ENCODE measurements at regions not wholly inside any gene's neighbourhood (a gene's known extent, or its start where the extent isn't known, plus 50 kb on each side); places are given as distances from the start of the nearest gene placed in this dataset.

- H3K36me3 Mint-ChIP-seq (ENCODE audit: insufficient read depth, unreplicated experiment): no peaks in the 10 kb centered on the region
- no peak overlapping the region for H3K27ac Mint-ChIP-seq (ENCODE audit: low read depth, unreplicated experiment)
- no peaks in the 10 kb centered on the region for H3K27me3 Mint-ChIP-seq (ENCODE audit: insufficient read depth, unreplicated experiment)
- TF ChIP-seq CTCF (IDR thresholded peaks at IDR 0.05; ENCODE audit: unreplicated experiment): no peak
- ChIA-PET POLR2A (no interaction called here), CTCF (no interaction called here)
- H3K4me3 Mint-ChIP-seq (ENCODE audit: unreplicated experiment): no peak overlapping the region
- no peaks in the 10 kb centered on the region for H3K4me1 Mint-ChIP-seq (ENCODE audit: insufficient read depth, unreplicated experiment)
- no TSS peak for BruUV-seq (replicated peaks)
- intact Hi-C loops (cut with micrococcal nuclease): no loop called here
- no peak for DNase-seq (ENCODE audit: unreplicated experiment)
- peaks cover 7% of the 10 kb centered on the region for H3K9me3 Mint-ChIP-seq (ENCODE audit: unreplicated experiment)
Observed at GRCh38 chr12:115102450-115102849, 418.5 kb upstream of the TBX3 start.

GRCh38 chr12:115101520-115101919 lies 417.5 kb upstream of the TBX3 start:
- ChIA-PET CTCF (no interaction called here), POLR2A (no interaction called here)
- Mint-ChIP-seq H3K27me3 (ENCODE audit: insufficient read depth, unreplicated experiment) (no peaks in the 10 kb centered on the region), H3K4me1 (ENCODE audit: insufficient read depth, unreplicated experiment) (no peaks in the 10 kb centered on the region), H3K4me3 (ENCODE audit: unreplicated experiment) (no peak overlapping the region), H3K9me3 (ENCODE audit: unreplicated experiment) (peaks cover 7% of the 10 kb centered on the region), H3K27ac (ENCODE audit: low read depth, unreplicated experiment) (no peak overlapping the region), H3K36me3 (ENCODE audit: insufficient read depth, unreplicated experiment) (no peaks in the 10 kb centered on the region)
- intact Hi-C loops (cut with micrococcal nuclease): no loop called here
- DNase-seq (ENCODE audit: unreplicated experiment): no peak
- no peak for TF ChIP-seq CTCF (IDR thresholded peaks at IDR 0.05; ENCODE audit: unreplicated experiment)
- no TSS peak for BruUV-seq (replicated peaks)

- no peak overlapping the region for H3K4me3 Mint-ChIP-seq (ENCODE audit: unreplicated experiment)
- no peaks in the 10 kb centered on the region for H3K27me3 Mint-ChIP-seq (ENCODE audit: insufficient read depth, unreplicated experiment)
- CTCF ChIA-PET: interaction anchor here (0.6 kb wide), 2 partner anchors 90 to 225 kb away, joined by 3 read pairs; no protein-coding TSS in a partner anchor
- no peak for DNase-seq (ENCODE audit: unreplicated experiment)
- peaks cover 7% of the 10 kb centered on the region for H3K9me3 Mint-ChIP-seq (ENCODE audit: unreplicated experiment)
- peaks cover 6% of the 10 kb centered on the region for H3K36me3 Mint-ChIP-seq (ENCODE audit: insufficient read depth, unreplicated experiment)
- no peak for TF ChIP-seq CTCF (IDR thresholded peaks at IDR 0.05; ENCODE audit: unreplicated experiment)
- POLR2A ChIA-PET: no interaction called here
- BruUV-seq (replicated peaks): no TSS peak
- no peaks in the 10 kb centered on the region for H3K4me1 Mint-ChIP-seq (ENCODE audit: insufficient read depth, unreplicated experiment)
- H3K27ac Mint-ChIP-seq (ENCODE audit: low read depth, unreplicated experiment): no peak overlapping the region
- intact Hi-C loops (cut with micrococcal nuclease): loop anchor here (10.0 kb wide), 1 partner anchor 413 kb away; the partner anchor contains the start of gene TBX3
Observed at GRCh38 chr12:115097416-115097815, 413.4 kb upstream of the TBX3 start.

- Mint-ChIP-seq H3K36me3 (ENCODE audit: insufficient read depth, unreplicated experiment) (peaks cover 6% of the 10 kb centered on the region), H3K27me3 (ENCODE audit: insufficient read depth, unreplicated experiment) (no peaks in the 10 kb centered on the region), H3K9me3 (ENCODE audit: unreplicated experiment) (peaks cover 7% of the 10 kb centered on the region), H3K27ac (ENCODE audit: low read depth, unreplicated experiment) (no peak overlapping the region), H3K4me3 (ENCODE audit: unreplicated experiment) (no peak overlapping the region), H3K4me1 (ENCODE audit: insufficient read depth, unreplicated experiment) (no peaks in the 10 kb centered on the region)
- intact Hi-C loops (cut with micrococcal nuclease): loop anchor here (10.0 kb wide), 1 partner anchor 412 kb away; the partner anchor contains the start of gene TBX3
- DNase-seq (ENCODE audit: unreplicated experiment): no peak
- TF ChIP-seq CTCF (IDR thresholded peaks at IDR 0.05; ENCODE audit: unreplicated experiment): no peak
- POLR2A ChIA-PET: no interaction called here
- BruUV-seq (replicated peaks): no TSS peak
- CTCF ChIA-PET: interaction anchor here (0.5 to 0.6 kb wide), 3 partner anchors 90 to 821 kb away, joined by 3 read pairs; no protein-coding TSS in a partner anchor
Observed at GRCh38 chr12:115096588-115097397, 412.8 kb upstream of the TBX3 start.
